K562 (cell line): ENCODE measurements at regions not wholly inside any gene's neighbourhood (a gene's known extent, or its start where the extent isn't known, plus 50 kb on each side); places are given as distances from the start of the nearest gene placed in this dataset.

Experiments used
- ATAC-seq: fragments of 200-7000 bp; cut with Tn5 transposase; 3 replicates; pipeline ENCODE4 v1.9.1; 2020; ENCODE audit warnings: moderate library complexity
- BruUV-seq: library from RNA; stranded (reverse); fragments of 400-500 nt; replicated peaks from 2 replicates; lab custom pipeline; 2021; lab: Mats Ljungman, UMichigan
- CTCF ChIA-PET: fragments of 300-600 bp; formaldehyde crosslinking; extraction: SDS; loops from one replicate; lab custom pipeline; 2021; ENCODE audit warnings: low intra/inter-chr PET ratio; lab: Yijun Ruan, JAX
- POLR2A ChIA-PET: fragments of 300-600, 350-650 bp; sonication (Branson Sonifier 250); formaldehyde crosslinking; extraction: SDS; loops from one replicate; lab custom pipeline; 2021; ENCODE audit warnings: antibody characterized with exemption, inconsistent platforms; lab: Yijun Ruan, JAX
- DNase-seq, 4 experiments: peaks; one replicate each; pipeline versions ENCODE4 v3.0.0 to v3.0.0-alpha.2; 2011 to 2018; ENCODE audit warnings: low spot score in 3 of 4, mixed read lengths in 3 of 4; ENCODE audit errors: extremely low read depth in 1 of 4
- FAIRE-seq: peaks from 2 replicates; lab custom pipeline; 2011; peaks lifted over from hg19 to GRCh38; lab: Jason Lieb, UNC
- H2AFZ ChIP-seq: 2 replicates; pipeline ENCODE4 v1.6.0; 2011; ENCODE audit warnings: low read depth, low read length, control low read depth, inconsistent platforms
- H3K27ac ChIP-seq: fragments of 200-600 bp; 3 replicates; pipeline ENCODE4 v1.8.0; 2011; ENCODE audit warnings: low read depth, mild to moderate bottlenecking, control low read depth, inconsistent platforms, low read length, moderate library complexity, mixed read lengths; ENCODE audit errors: extremely low read depth
- H3K27me3 ChIP-seq, 2 experiments: fragments of 300-600 bp in 1 of 2; 2 replicates in 1 of 2; 3 replicates in 1 of 2; pipeline versions ENCODE4 v1.6.0 to v1.8.0; 2011; ENCODE audit warnings: inconsistent platforms in 2 of 2, low read length in 2 of 2, mild to moderate bottlenecking in 1 of 2, mixed read lengths in 1 of 2, moderate library complexity in 1 of 2; ENCODE audit not compliant: control insufficient read depth in 2 of 2, insufficient read depth in 2 of 2
- H3K36me3 ChIP-seq: fragments of 300-600 bp; 3 replicates; pipeline ENCODE4 v1.8.0; 2011; ENCODE audit warnings: mild to moderate bottlenecking, low read length, inconsistent platforms; ENCODE audit not compliant: control insufficient read depth, insufficient read depth
- H3K4me1 ChIP-seq, 2 experiments: fragments of 200-600 bp in 1 of 2; replicated peaks in 1 of 2; 2 replicates in 1 of 2; 3 replicates in 1 of 2; pipeline versions ENCODE4 v1.5.1 to v1.8.0; 2011; ENCODE audit warnings: inconsistent platforms in 2 of 2, low read length in 2 of 2, mild to moderate bottlenecking in 1 of 2, mixed read lengths in 1 of 2, moderate library complexity in 1 of 2; ENCODE audit not compliant: control insufficient read depth in 2 of 2, insufficient read depth in 2 of 2
- H3K4me2 ChIP-seq: 2 replicates; pipeline ENCODE4 v1.6.1; 2011; ENCODE audit warnings: low read length, control low read depth, inconsistent platforms, mixed read lengths; ENCODE audit not compliant: insufficient read depth
- H3K4me3 ChIP-seq: fragments of 200-600 bp; sonication (generic), shearing (Covaris generic); 2 replicates; pipeline ENCODE4 v1.5.1; 2016; ENCODE audit warnings: control low read depth, inconsistent platforms
- H3K79me2 ChIP-seq: fragments of 200-600 bp; 3 replicates; pipeline ENCODE4 v1.8.0; 2011; ENCODE audit warnings: low read length, inconsistent platforms; ENCODE audit not compliant: control insufficient read depth, insufficient read depth
- H3K9ac ChIP-seq, 2 experiments: 2 replicates each; pipeline versions ENCODE4 v1.6.0 to v1.6.1; 2011; ENCODE audit warnings: low read depth in 2 of 2, low read length in 2 of 2, control low read depth in 1 of 2, inconsistent platforms in 1 of 2, mild to moderate bottlenecking in 1 of 2, mixed read lengths in 1 of 2; ENCODE audit not compliant: insufficient read depth in 1 of 2
- H3K9me1 ChIP-seq: one replicate; pipeline ENCODE4 v1.6.0; 2011; ENCODE audit warnings: inconsistent platforms, mild to moderate bottlenecking, low read length, moderate library complexity; ENCODE audit not compliant: control insufficient read depth, insufficient read depth
- H3K9me3 ChIP-seq: replicated peaks from 2 replicates; pipeline ENCODE4 v1.5.1; 2011; ENCODE audit warnings: low read depth, low read length, inconsistent platforms; ENCODE audit not compliant: control insufficient read depth, insufficient read depth
- H4K20me1 ChIP-seq: replicated peaks from 2 replicates; pipeline ENCODE4 v1.6.1; 2011; ENCODE audit warnings: low read length, inconsistent platforms, mixed read lengths; ENCODE audit not compliant: control insufficient read depth, insufficient read depth
- MTF1 ChIP-seq: fragments of 250-450 bp; sonication (Bioruptor Pico); IDR thresholded peaks from 2 replicates; pipeline ENCODE4 v1.9.0; 2021; ENCODE audit warnings: moderate library complexity, mild to moderate bottlenecking, inconsistent platforms, borderline replicate concordance
- PYGO2 ChIP-seq: fragments of 450-650 bp; IDR thresholded peaks from 2 replicates; pipeline ENCODE4 v1.6.1; 2016; ENCODE audit warnings: mild to moderate bottlenecking, missing genetic modification characterization, moderate library complexity, missing compliant biosample characterization
- RHOXF2B ChIP-seq: fragments of 250-450 bp; sonication (Bioruptor Pico); conservative IDR thresholded peaks from 2 replicates; pipeline ENCODE4 v1.5.1; 2021
- TAF7 ChIP-seq: fragments of 450-650 bp; IDR thresholded peaks from 2 replicates; pipeline ENCODE4 v1.6.1; 2016; ENCODE audit warnings: missing genetic modification characterization, missing compliant biosample characterization
- ZNF24 ChIP-seq: fragments of 450-650 bp; IDR thresholded peaks from 2 replicates; pipeline ENCODE4 v1.6.1; 2016
- ZNF780A ChIP-seq: fragments of 250-450 bp; sonication (Bioruptor Pico); IDR thresholded peaks from 2 replicates; pipeline ENCODE4 v1.5.0; 2021; ENCODE audit warnings: mild to moderate bottlenecking
- WGBS: fragments of 100-300 bp; shearing (Covaris generic); methylation state at CpG from one replicate; pipeline ENCODE4 v1.1.6; 2016; ENCODE audit warnings: low coverage, mixed read lengths; ENCODE audit not compliant: insufficient coverage; ENCODE audit errors: missing lambda C conversion rate; 5-methylcytosine and 5-hydroxymethylcytosine counted together
- in situ Hi-C: fragments of 300-500 bp; cut with MboI; formaldehyde crosslinking; loops from 4 replicates; pipeline ENCODE4 v1.15.0; 2018; ENCODE audit warnings: inconsistent platforms, mixed read lengths
- intact Hi-C: fragments of 100-400 bp; cut with micrococcal nuclease; formaldehyde crosslinking; loops from 2 replicates; pipeline ENCODE4 v1.14.2; 2022
- TF ChIP-seq, protein P1 (sequence below), 2 experiments: fragments of 200-800 bp in 1 of 2; sonication (Bioruptor generic) in 1 of 2; sonication (generic) in 1 of 2; formaldehyde crosslinking in 1 of 2; IDR thresholded peaks in 1 of 2; conservative IDR thresholded peaks in 1 of 2; 2 replicates each; pipeline versions ENCODE4 v1.5.0 to v1.6.1; 2016 to 2020; ENCODE audit warnings: missing compliant biosample characterization in 1 of 2, missing genetic modification characterization in 1 of 2, missing genetic modification reagents in 1 of 2
- TF ChIP-seq, protein P2 (sequence below): fragments of 250-450 bp; sonication (Bioruptor Pico); IDR thresholded peaks from 2 replicates; pipeline ENCODE4 v1.8.0; 2021; ENCODE audit warnings: borderline replicate concordance, mild to moderate bottlenecking, moderate library complexity; ENCODE audit not compliant: poor library complexity, severe bottlenecking
- TF ChIP-seq, protein P3 (sequence below): fragments of 200-800 bp; sonication (Bioruptor generic); IDR thresholded peaks from 2 replicates; pipeline ENCODE4 v1.6.1; 2016; ENCODE audit warnings: missing genetic modification characterization, missing compliant biosample characterization

DNA sequence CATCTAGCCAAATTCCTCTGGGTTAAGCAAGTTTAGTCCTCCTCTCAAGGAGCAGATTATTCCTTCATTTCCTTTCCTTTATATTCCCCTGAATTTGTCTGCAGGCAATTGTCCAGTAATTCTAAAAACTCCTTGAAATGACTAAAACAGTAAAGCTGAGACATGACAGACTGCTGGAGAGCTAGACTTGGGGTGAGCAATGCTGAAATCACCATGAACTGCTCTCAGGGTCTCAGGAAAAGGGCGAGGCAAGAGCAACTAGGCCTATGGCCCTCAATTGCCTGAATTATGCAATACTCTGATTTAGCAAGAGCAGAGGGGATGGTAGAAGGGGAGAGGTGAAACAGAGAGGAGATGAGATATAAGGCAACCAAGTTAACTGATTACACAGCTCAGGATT, 172.9 kb upstream of the NREP start:
- 0% methylated on average over 1 of the region's 1 CpG for WGBS
- H2AFZ ChIP-seq, result no peak overlapping the region
- TF ChIP-seq, protein P1, sequence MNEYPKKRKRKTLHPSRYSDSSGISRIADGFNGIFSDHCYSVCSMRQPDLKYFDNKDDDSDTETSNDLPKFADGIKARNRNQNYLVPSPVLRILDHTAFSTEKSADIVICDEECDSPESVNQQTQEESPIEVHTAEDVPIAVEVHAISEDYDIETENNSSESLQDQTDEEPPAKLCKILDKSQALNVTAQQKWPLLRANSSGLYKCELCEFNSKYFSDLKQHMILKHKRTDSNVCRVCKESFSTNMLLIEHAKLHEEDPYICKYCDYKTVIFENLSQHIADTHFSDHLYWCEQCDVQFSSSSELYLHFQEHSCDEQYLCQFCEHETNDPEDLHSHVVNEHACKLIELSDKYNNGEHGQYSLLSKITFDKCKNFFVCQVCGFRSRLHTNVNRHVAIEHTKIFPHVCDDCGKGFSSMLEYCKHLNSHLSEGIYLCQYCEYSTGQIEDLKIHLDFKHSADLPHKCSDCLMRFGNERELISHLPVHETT (CRISPR knock-in tag; conservative IDR thresholded peaks at IDR 0.05 in 1 of 2, IDR thresholded peaks at IDR 0.05 in 1 of 2), result no peak
- TF ChIP-seq ZNF24 (no peak), RHOXF2B (CRISPR knock-in tag) (no peak), ZNF780A (CRISPR knock-in tag) (no peak), TAF7 (tag) (no peak), PYGO2 (tag) (no peak), MTF1 (no peak)
- TF ChIP-seq, protein P2, sequence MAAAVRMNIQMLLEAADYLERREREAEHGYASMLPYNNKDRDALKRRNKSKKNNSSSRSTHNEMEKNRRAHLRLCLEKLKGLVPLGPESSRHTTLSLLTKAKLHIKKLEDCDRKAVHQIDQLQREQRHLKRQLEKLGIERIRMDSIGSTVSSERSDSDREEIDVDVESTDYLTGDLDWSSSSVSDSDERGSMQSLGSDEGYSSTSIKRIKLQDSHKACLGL, result no peak
- TF ChIP-seq, protein P3, sequence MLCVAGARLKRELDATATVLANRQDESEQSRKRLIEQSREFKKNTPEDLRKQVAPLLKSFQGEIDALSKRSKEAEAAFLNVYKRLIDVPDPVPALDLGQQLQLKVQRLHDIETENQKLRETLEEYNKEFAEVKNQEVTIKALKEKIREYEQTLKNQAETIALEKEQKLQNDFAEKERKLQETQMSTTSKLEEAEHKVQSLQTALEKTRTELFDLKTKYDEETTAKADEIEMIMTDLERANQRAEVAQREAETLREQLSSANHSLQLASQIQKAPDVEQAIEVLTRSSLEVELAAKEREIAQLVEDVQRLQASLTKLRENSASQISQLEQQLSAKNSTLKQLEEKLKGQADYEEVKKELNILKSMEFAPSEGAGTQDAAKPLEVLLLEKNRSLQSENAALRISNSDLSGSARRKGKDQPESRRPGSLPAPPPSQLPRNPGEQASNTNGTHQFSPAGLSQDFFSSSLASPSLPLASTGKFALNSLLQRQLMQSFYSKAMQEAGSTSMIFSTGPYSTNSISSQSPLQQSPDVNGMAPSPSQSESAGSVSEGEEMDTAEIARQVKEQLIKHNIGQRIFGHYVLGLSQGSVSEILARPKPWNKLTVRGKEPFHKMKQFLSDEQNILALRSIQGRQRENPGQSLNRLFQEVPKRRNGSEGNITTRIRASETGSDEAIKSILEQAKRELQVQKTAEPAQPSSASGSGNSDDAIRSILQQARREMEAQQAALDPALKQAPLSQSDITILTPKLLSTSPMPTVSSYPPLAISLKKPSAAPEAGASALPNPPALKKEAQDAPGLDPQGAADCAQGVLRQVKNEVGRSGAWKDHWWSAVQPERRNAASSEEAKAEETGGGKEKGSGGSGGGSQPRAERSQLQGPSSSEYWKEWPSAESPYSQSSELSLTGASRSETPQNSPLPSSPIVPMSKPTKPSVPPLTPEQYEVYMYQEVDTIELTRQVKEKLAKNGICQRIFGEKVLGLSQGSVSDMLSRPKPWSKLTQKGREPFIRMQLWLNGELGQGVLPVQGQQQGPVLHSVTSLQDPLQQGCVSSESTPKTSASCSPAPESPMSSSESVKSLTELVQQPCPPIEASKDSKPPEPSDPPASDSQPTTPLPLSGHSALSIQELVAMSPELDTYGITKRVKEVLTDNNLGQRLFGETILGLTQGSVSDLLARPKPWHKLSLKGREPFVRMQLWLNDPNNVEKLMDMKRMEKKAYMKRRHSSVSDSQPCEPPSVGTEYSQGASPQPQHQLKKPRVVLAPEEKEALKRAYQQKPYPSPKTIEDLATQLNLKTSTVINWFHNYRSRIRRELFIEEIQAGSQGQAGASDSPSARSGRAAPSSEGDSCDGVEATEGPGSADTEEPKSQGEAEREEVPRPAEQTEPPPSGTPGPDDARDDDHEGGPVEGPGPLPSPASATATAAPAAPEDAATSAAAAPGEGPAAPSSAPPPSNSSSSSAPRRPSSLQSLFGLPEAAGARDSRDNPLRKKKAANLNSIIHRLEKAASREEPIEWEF (CRISPR knock-in tag), result no peak
- H3K36me3 ChIP-seq, result no peaks in the 10 kb centered on the region
- no peaks in the 10 kb centered on the region for H3K27me3 ChIP-seq
- H3K4me1 ChIP-seq, result no peaks in the 10 kb centered on the region
- no peaks in the 10 kb centered on the region for H4K20me1 ChIP-seq
- no peak overlapping the region for H3K4me3 ChIP-seq
- intact Hi-C loops, result no loop called here
- H3K9me3 ChIP-seq, result no peaks in the 10 kb centered on the region
- H3K4me2 ChIP-seq, result no peak overlapping the region
- no peak overlapping the region for H3K9ac ChIP-seq
- ChIA-PET CTCF (no interaction called here), POLR2A (no interaction called here)
- no TSS peak for BruUV-seq
- ATAC-seq (no peak), FAIRE-seq (no peak), DNase-seq (no peak)
- H3K79me2 ChIP-seq, result no peaks in the 10 kb centered on the region
- in situ Hi-C loops, result no loop called here
- H3K9me1 ChIP-seq, result no peaks in the 10 kb centered on the region
- no peak overlapping the region for H3K27ac ChIP-seq
